Hematopoietic multipotent progenitor cell treated with erythropoietin and hydrocortisone succinate and interleukin-3 and kit ligand, for 17 days (in vitro differentiated cells): ENCODE measurements at regions not wholly inside any gene's neighbourhood (a gene's known extent, or its start where the extent isn't known, plus 50 kb on each side); places are given as distances from the start of the nearest gene placed in this dataset.

Experiments used
- DNase-seq: peaks from one replicate; pipeline ENCODE4 v3.0.0-alpha.2; 2015; ENCODE audit warnings: low spot score

GRCh38 chr2:9081750-9082149 is 78.3 kb upstream of the MBOAT2 start:
- no peak for DNase-seq

GRCh38 chr2:9078405-9078804 is 74.9 kb upstream of the MBOAT2 start:
- DNase-seq = no peak

- DNase-seq = no peak
Measured at GRCh38 chr2:9077691-9078090, 74.2 kb upstream of the MBOAT2 start.

DNA sequence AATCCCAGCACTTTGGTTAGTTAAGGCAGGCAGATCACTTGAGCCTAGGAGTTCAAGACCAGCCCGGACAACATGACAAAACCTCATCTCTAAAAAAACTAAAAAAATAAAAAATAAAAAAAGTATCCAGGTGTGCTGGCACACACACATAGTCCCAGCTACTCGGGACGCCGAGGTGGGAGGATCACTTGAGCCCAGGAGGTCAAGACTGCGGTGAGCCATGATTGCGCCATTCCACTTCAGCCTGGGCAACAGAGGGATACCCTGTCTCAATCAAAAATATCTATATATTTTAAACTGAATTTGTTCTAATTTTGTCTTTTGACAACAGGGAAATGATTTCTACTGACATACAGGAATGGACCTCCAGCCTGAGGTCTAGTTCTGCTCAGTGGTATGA is 73.3 kb upstream of the MBOAT2 start:
- DNase-seq = no peak

GRCh38 chr2:9076210-9076609 is 72.7 kb upstream of the MBOAT2 start:
- no peak for DNase-seq

GRCh38 chr2:9074930-9075329 is 71.4 kb upstream of the MBOAT2 start:
- no peak for DNase-seq

DNA sequence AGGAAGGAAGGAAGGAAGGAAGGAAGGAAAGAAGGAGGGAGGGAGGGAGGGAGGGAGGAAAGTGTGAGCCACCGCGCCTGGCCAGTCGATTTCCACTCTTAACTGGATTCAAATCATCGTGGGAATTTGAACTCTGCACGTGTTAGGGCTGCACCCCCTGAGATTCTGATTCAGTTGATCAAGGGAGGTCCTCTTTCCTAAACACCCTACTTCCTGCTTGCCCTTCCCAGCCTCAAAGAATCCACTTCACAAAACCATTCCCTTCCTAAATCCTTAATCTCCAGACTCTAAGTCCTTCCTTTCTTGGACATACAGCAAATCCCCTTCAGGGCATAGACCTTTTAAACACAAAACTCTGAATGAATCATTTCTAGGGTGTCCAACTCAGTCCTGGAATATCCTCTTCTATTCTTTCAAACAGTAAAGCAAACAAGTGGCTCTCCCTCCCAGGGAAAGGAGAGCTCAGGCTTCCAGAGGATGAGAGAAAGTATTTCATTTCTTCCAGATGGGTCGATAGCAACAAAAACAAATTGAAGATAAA is 68.2 kb upstream of the MBOAT2 start:
- no peak for DNase-seq

- no peak for DNase-seq
Measured at GRCh38 chr2:9071032-9071431, 67.5 kb upstream of the MBOAT2 start.

DNA sequence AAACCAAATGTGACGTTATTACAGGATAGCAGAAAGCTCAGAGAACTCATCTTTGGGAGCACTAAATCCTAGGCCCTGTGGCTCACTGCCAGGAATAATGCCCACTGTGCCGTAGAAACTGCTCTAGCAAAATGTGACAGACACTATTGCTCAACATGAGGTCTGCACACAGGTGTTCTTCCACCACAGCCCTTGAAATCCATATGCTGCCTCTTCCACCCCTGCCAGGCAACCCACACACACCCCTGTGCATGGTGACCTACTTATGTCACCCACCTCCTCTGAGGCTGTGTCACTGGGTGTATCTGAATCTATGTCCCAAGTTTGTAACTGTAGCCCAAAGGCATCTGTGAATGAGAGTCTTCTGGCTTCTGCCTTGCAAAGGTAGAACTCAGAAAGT is 66.1 kb upstream of the MBOAT2 start:
- DNase-seq = no peak

DNA sequence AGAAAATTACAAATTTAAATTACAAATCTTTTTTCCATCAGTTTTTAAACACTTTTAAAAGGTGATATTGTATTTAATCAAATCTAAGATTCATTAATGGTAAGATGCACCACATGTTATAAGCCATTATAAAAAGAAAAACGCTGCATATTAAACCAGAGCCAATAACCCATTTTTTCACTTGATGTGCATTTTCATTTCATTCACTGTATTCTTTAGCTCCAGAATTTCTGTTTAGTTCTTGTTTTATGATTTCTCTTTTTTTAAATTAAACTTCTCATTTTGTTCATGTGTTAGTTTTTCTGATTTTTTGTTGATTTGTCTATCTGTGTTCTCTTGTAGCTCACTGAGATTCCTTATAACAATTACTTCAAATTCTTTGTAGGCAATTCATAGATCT is 62.4 kb upstream of the MBOAT2 start:
- DNase-seq = no peak

DNA sequence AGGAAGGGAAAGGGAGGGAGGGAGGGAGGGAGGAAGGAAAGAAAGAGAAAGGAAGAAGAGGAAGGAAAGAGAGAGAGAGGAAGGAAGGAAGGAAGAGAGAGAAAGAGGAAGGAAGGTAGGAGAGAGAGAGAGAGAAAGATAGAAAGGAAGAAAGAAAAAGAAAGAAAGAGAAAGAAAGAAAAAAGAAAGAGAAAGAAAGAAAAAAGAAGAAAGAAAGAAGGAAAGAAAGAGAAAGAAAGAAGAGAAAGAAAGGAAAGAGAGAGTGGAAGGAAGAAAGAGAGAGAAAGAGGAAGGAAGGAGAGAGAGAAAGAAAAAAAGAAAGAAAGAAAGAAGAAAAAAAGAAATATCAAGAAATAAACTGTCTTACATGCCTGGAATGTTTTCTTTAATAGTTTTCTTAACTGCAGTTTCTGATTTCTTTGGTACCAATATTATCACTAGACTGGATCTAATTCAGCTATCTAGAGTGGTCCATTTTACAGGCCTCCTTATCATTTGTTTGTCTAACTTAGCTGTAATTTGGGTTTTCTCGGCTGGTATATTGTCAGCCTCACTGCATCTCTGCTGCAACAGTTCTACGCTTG is 59.6 kb upstream of the MBOAT2 start:
- DNase-seq = no peak

GRCh38 chr2:9060819-9061218 is 57.3 kb upstream of the MBOAT2 start:
- DNase-seq = no peak

DNA sequence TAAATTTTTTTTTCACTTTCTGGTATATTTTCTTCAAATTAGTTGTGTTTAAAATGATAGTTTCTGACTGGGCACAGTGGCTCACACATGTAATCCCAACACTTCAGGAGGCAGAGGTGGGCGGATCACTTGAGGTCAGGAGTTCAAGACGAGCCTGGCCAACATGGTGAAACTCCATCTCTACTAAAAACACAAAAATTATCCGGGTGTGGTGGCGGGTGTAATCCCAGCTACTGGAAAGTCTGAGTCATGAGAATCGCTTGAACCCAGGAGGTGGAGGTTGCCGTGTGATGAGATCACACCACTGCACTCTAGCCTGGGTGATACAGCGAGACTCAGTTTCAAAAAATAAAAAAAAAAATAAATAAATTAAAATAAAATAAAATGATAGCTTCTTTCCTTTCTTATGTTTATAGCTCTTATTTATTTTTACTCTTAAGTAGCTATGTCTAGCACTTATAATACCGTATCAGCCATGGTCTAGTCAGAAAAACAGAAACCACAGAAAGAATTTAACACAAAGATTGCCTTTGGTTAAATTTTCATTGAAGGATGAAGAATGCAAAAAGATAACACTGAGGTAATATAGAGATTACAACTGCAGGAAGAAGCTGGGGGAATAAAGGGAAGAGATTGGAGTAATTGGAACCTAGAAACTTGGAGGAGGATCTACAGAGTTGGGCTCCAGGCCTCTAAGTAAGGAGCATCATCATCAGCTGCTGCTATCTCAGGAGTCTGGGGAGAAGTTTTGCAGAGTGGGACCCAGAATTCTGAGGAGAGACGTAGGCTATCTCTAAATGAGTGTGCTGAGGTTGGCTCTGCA is 54.7 kb upstream of the MBOAT2 start:
- DNase-seq = no peak

GRCh38 chr2:9055471-9055870 is 52.0 kb upstream of the MBOAT2 start:
- no peak for DNase-seq

DNA sequence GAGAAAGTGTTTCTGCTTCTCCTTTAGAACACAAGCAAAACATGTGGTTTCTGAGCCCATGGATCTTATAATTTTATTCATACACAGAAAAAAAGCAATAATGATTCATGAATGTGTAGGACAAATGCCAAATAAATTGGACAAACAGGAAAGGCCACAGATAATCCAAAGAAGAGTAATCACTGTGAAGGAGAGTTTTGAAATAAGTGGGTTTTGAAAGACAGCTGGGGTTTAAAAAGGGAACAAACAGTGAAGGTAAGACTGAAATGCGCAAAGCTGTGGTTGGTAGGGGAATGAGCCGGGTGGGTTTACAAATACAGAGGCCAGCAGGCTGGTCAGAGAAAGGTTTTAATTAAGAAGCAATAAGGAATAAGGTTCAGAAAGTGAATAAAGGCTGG is 50.0 kb upstream of the MBOAT2 start:
- DNase-seq = no peak
